K562 (cell line): ENCODE measurements at regions not wholly inside any gene's neighbourhood (a gene's known extent, or its start where the extent isn't known, plus 50 kb on each side); places are given as distances from the start of the nearest gene placed in this dataset.

Experiments
- ATAC-seq: fragments of 200-7000 bp; cut with Tn5 transposase; 3 replicates; pipeline ENCODE4 v1.9.1; 2020; ENCODE audit warnings: moderate library complexity
- BruUV-seq: library from RNA; stranded (reverse); fragments of 400-500 nt; replicated peaks from 2 replicates; lab custom pipeline; 2021; lab: Mats Ljungman, UMichigan
- CTCF ChIA-PET: fragments of 300-600 bp; formaldehyde crosslinking; extraction: SDS; loops from one replicate; lab custom pipeline; 2021; ENCODE audit warnings: low intra/inter-chr PET ratio; lab: Yijun Ruan, JAX
- POLR2A ChIA-PET: fragments of 300-600, 350-650 bp; sonication (Branson Sonifier 250); formaldehyde crosslinking; extraction: SDS; loops from one replicate; lab custom pipeline; 2021; ENCODE audit warnings: antibody characterized with exemption, inconsistent platforms; lab: Yijun Ruan, JAX
- DNase-seq, 4 experiments: peaks; one replicate each; pipeline versions ENCODE4 v3.0.0 to v3.0.0-alpha.2; 2011 to 2018; ENCODE audit warnings: low spot score in 3 of 4, mixed read lengths in 3 of 4; ENCODE audit errors: extremely low read depth in 1 of 4
- FAIRE-seq: peaks from 2 replicates; lab custom pipeline; 2011; peaks lifted over from hg19 to GRCh38; lab: Jason Lieb, UNC
- H2AFZ ChIP-seq: 2 replicates; pipeline ENCODE4 v1.6.0; 2011; ENCODE audit warnings: low read depth, low read length, control low read depth, inconsistent platforms
- H3K27ac ChIP-seq: fragments of 200-600 bp; 3 replicates; pipeline ENCODE4 v1.8.0; 2011; ENCODE audit warnings: low read depth, mild to moderate bottlenecking, control low read depth, inconsistent platforms, low read length, moderate library complexity, mixed read lengths; ENCODE audit errors: extremely low read depth
- H3K27me3 ChIP-seq, 2 experiments: fragments of 300-600 bp in 1 of 2; 2 replicates in 1 of 2; 3 replicates in 1 of 2; pipeline versions ENCODE4 v1.6.0 to v1.8.0; 2011; ENCODE audit warnings: inconsistent platforms in 2 of 2, low read length in 2 of 2, mild to moderate bottlenecking in 1 of 2, mixed read lengths in 1 of 2, moderate library complexity in 1 of 2; ENCODE audit not compliant: control insufficient read depth in 2 of 2, insufficient read depth in 2 of 2
- H3K36me3 ChIP-seq: fragments of 300-600 bp; 3 replicates; pipeline ENCODE4 v1.8.0; 2011; ENCODE audit warnings: mild to moderate bottlenecking, low read length, inconsistent platforms; ENCODE audit not compliant: control insufficient read depth, insufficient read depth
- H3K4me1 ChIP-seq, 2 experiments: fragments of 200-600 bp in 1 of 2; replicated peaks in 1 of 2; 2 replicates in 1 of 2; 3 replicates in 1 of 2; pipeline versions ENCODE4 v1.5.1 to v1.8.0; 2011; ENCODE audit warnings: inconsistent platforms in 2 of 2, low read length in 2 of 2, mild to moderate bottlenecking in 1 of 2, mixed read lengths in 1 of 2, moderate library complexity in 1 of 2; ENCODE audit not compliant: control insufficient read depth in 2 of 2, insufficient read depth in 2 of 2
- H3K4me2 ChIP-seq: 2 replicates; pipeline ENCODE4 v1.6.1; 2011; ENCODE audit warnings: low read length, control low read depth, inconsistent platforms, mixed read lengths; ENCODE audit not compliant: insufficient read depth
- H3K4me3 ChIP-seq: fragments of 200-600 bp; sonication (generic), shearing (Covaris generic); 2 replicates; pipeline ENCODE4 v1.5.1; 2016; ENCODE audit warnings: control low read depth, inconsistent platforms
- H3K79me2 ChIP-seq: fragments of 200-600 bp; 3 replicates; pipeline ENCODE4 v1.8.0; 2011; ENCODE audit warnings: low read length, inconsistent platforms; ENCODE audit not compliant: control insufficient read depth, insufficient read depth
- H3K9ac ChIP-seq, 2 experiments: 2 replicates each; pipeline versions ENCODE4 v1.6.0 to v1.6.1; 2011; ENCODE audit warnings: low read depth in 2 of 2, low read length in 2 of 2, control low read depth in 1 of 2, inconsistent platforms in 1 of 2, mild to moderate bottlenecking in 1 of 2, mixed read lengths in 1 of 2; ENCODE audit not compliant: insufficient read depth in 1 of 2
- H3K9me1 ChIP-seq: one replicate; pipeline ENCODE4 v1.6.0; 2011; ENCODE audit warnings: inconsistent platforms, mild to moderate bottlenecking, low read length, moderate library complexity; ENCODE audit not compliant: control insufficient read depth, insufficient read depth
- H3K9me3 ChIP-seq: replicated peaks from 2 replicates; pipeline ENCODE4 v1.5.1; 2011; ENCODE audit warnings: low read depth, low read length, inconsistent platforms; ENCODE audit not compliant: control insufficient read depth, insufficient read depth
- H4K20me1 ChIP-seq: replicated peaks from 2 replicates; pipeline ENCODE4 v1.6.1; 2011; ENCODE audit warnings: low read length, inconsistent platforms, mixed read lengths; ENCODE audit not compliant: control insufficient read depth, insufficient read depth
- ARID2 ChIP-seq: fragments of 450-650 bp; IDR thresholded peaks from 2 replicates; pipeline ENCODE4 v1.6.1; 2017; ENCODE audit warnings: antibody characterized with exemption, mild to moderate bottlenecking
- ESRRA ChIP-seq: fragments of 450-650 bp; IDR thresholded peaks from 2 replicates; pipeline ENCODE4 v1.6.1; 2014; ENCODE audit warnings: low read depth, mild to moderate bottlenecking, moderate library complexity, borderline replicate concordance
- HOXB6 ChIP-seq: fragments of 250-450 bp; sonication (Bioruptor Pico); IDR thresholded peaks from 2 replicates; pipeline ENCODE4 v1.5.1; 2022; ENCODE audit warnings: mild to moderate bottlenecking, borderline replicate concordance
- IFI16 ChIP-seq: fragments of 250-450 bp; sonication (Bioruptor Pico); IDR thresholded peaks from 2 replicates; pipeline ENCODE4 v2.1.2; 2022; ENCODE audit warnings: mild to moderate bottlenecking, inconsistent platforms
- MLX ChIP-seq, 2 experiments: fragments of 450-650 bp in 1 of 2; sonication (generic) in 1 of 2; formaldehyde crosslinking; conservative IDR thresholded peaks; 2 replicates each; pipeline versions ENCODE4 v1.4.0 to v1.8.1; 2020 to 2022; ENCODE audit warnings: mild to moderate bottlenecking in 1 of 2, missing genetic modification reagents in 1 of 2
- POLR2B ChIP-seq: fragments of 450-650 bp; IDR thresholded peaks from 2 replicates; pipeline ENCODE4 v1.6.1; 2018; ENCODE audit warnings: low read depth; ENCODE audit not compliant: partially characterized antibody
- TGIF2 ChIP-seq: sonication (generic); formaldehyde crosslinking; IDR thresholded peaks from 2 replicates; pipeline ENCODE4 v1.8.1; 2022; ENCODE audit warnings: mild to moderate bottlenecking, missing genetic modification reagents, moderate library complexity
- ZNF121 ChIP-seq: sonication (generic); formaldehyde crosslinking; conservative IDR thresholded peaks from 2 replicates; pipeline ENCODE4 v1.8.0; 2022; ENCODE audit warnings: missing genetic modification reagents
- ZNF24 ChIP-seq: fragments of 450-650 bp; IDR thresholded peaks from 2 replicates; pipeline ENCODE4 v1.6.1; 2016
- ZNF41 ChIP-seq: fragments of 250-450 bp; sonication (Bioruptor Pico); conservative IDR thresholded peaks from 2 replicates; pipeline ENCODE4 v1.4.0; 2020; ENCODE audit warnings: mild to moderate bottlenecking
- ZNF507 ChIP-seq: conservative IDR thresholded peaks from 2 replicates; pipeline ENCODE4 v1.6.1; 2017; ENCODE audit warnings: missing genetic modification characterization, missing compliant biosample characterization
- ZNF780A ChIP-seq: fragments of 250-450 bp; sonication (Bioruptor Pico); IDR thresholded peaks from 2 replicates; pipeline ENCODE4 v1.5.0; 2021; ENCODE audit warnings: mild to moderate bottlenecking
- WGBS: fragments of 100-300 bp; shearing (Covaris generic); methylation state at CpG from one replicate; pipeline ENCODE4 v1.1.6; 2016; ENCODE audit warnings: low coverage, mixed read lengths; ENCODE audit not compliant: insufficient coverage; ENCODE audit errors: missing lambda C conversion rate; 5-methylcytosine and 5-hydroxymethylcytosine counted together
- in situ Hi-C: fragments of 300-500 bp; cut with MboI; formaldehyde crosslinking; loops from 4 replicates; pipeline ENCODE4 v1.15.0; 2018; ENCODE audit warnings: inconsistent platforms, mixed read lengths
- intact Hi-C: fragments of 100-400 bp; cut with micrococcal nuclease; formaldehyde crosslinking; loops from 2 replicates; pipeline ENCODE4 v1.14.2; 2022

GRCh38 chr2:46816151-46816845 is 99.3 kb downstream of the MCFD2 start:
- no peaks in the 10 kb centered on the region for H3K79me2 ChIP-seq
- in situ Hi-C loops (no loop called here), intact Hi-C loops (no loop called here)
- H3K36me3 ChIP-seq: no peaks in the 10 kb centered on the region
- FAIRE-seq (no peak), DNase-seq (no peak), ATAC-seq (no peak)
- H3K4me2 ChIP-seq: no peak overlapping the region
- no peak overlapping the region for H3K9ac ChIP-seq
- H4K20me1 ChIP-seq: 0 out of 2 replicates have a peak, but pooled peaks cover 3% of the 10 kb centered on the region
- BruUV-seq: no TSS peak
- TF ChIP-seq ZNF121 (no peak), ZNF780A (CRISPR knock-in tag) (no peak), ZNF41 (CRISPR knock-in tag) (no peak), ARID2 (no peak), IFI16 (no peak), TGIF2 (CRISPR knock-in tag) (no peak), ZNF24 (no peak), ESRRA (no peak), MLX (CRISPR knock-in tag; conservative IDR thresholded peaks at IDR 0.05) (no peak), HOXB6 (CRISPR knock-in tag) (no peak), POLR2B (no peak), ZNF507 (tag) (no peak)
- peaks cover 6 to 7% of the 10 kb centered on the region in 2 experiments; a peak in 3 of 5 replicates for H3K4me1 ChIP-seq
- peaks cover 16 to 47% of the 10 kb centered on the region in 2 experiments; a peak in 4 of 5 replicates for H3K27me3 ChIP-seq
- no peaks in the 10 kb centered on the region for H3K9me1 ChIP-seq
- no peaks in the 10 kb centered on the region for H3K9me3 ChIP-seq
- H3K27ac ChIP-seq: no peak overlapping the region
- 10% methylated on average over 9 of the region's 11 CpGs for WGBS
- no peak overlapping the region for H3K4me3 ChIP-seq
- CTCF ChIA-PET: no interaction called here
- H2AFZ ChIP-seq: no peak overlapping the region
- POLR2A ChIA-PET: interaction anchor here (1.0 to 1.7 kb wide), 4 partner anchors 10 to 23 kb away, joined by 3 to 6 read pairs (median 4); no protein-coding TSS in a partner anchor
